DND-41 (cell line): ENCODE measurements at regions not wholly inside any gene's neighbourhood (a gene's known extent, or its start where the extent isn't known, plus 50 kb on each side); places are given as distances from the start of the nearest gene placed in this dataset.
A peak's percentile ranks its signal among the peaks of the same experiment; 100 is the strongest.

Source experiments
- ATAC-seq: fragments of 200-7000 bp; cut with Tn5 transposase; 3 replicates; pipeline ENCODE4 v1.9.1; 2021; ENCODE audit warnings: low read depth; ENCODE audit not compliant: insufficient read depth
- DNase-seq: peaks from one replicate; pipeline ENCODE4 v3.0.0-alpha.2; 2020
- H2AFZ ChIP-seq: 2 replicates; pipeline ENCODE4 v1.6.0; 2012; ENCODE audit warnings: low read depth, low read length
- H3K27ac ChIP-seq: 2 replicates; pipeline ENCODE4 v1.5.1; 2012; ENCODE audit warnings: low read length, inconsistent platforms
- H3K27me3 ChIP-seq: fragments of 200-600 bp; sonication (generic); 2 replicates; pipeline ENCODE4 v1.6.0; 2012; ENCODE audit warnings: low read length, mild to moderate bottlenecking, inconsistent platforms; ENCODE audit not compliant: insufficient read depth, poor library complexity
- H3K36me3 ChIP-seq: 2 replicates; pipeline ENCODE4 v1.5.1; 2012; ENCODE audit warnings: low read length, inconsistent platforms; ENCODE audit not compliant: insufficient read depth
- H3K4me1 ChIP-seq: 2 replicates; pipeline ENCODE4 v1.5.1; 2012; ENCODE audit warnings: mild to moderate bottlenecking, low read length; ENCODE audit not compliant: insufficient read depth
- H3K4me2 ChIP-seq: 2 replicates; pipeline ENCODE4 v1.6.0; 2012; ENCODE audit warnings: mild to moderate bottlenecking, moderate library complexity, low read length, inconsistent platforms; ENCODE audit not compliant: insufficient read depth
- H3K4me3 ChIP-seq, 2 experiments: fragments of 200-600 bp in 1 of 2; shearing (Covaris generic) in 1 of 2; 2 replicates each; pipeline ENCODE4 v1.5.1; 2012 to 2016; ENCODE audit warnings: inconsistent platforms in 2 of 2, low read length in 2 of 2, mild to moderate bottlenecking in 2 of 2, low read depth in 1 of 2, moderate library complexity in 1 of 2
- H3K79me2 ChIP-seq: 2 replicates; pipeline ENCODE4 v1.6.0; 2012; ENCODE audit warnings: low read length, inconsistent platforms; ENCODE audit not compliant: insufficient read depth
- H3K9ac ChIP-seq: 2 replicates; pipeline ENCODE4 v1.6.0; 2012; ENCODE audit warnings: low read depth, mild to moderate bottlenecking, inconsistent platforms, low read length, moderate library complexity
- H3K9me3 ChIP-seq: 2 replicates; pipeline ENCODE4 v1.5.1; 2012; ENCODE audit warnings: low read length, moderate library complexity, mild to moderate bottlenecking, inconsistent platforms; ENCODE audit not compliant: insufficient read depth, severe bottlenecking
- H4K20me1 ChIP-seq: 2 replicates; pipeline ENCODE4 v1.6.0; 2012; ENCODE audit warnings: low read length; ENCODE audit not compliant: insufficient read depth
- EZH2 ChIP-seq: IDR thresholded peaks from 3 replicates; pipeline ENCODE4 v1.6.1; 2012; ENCODE audit warnings: borderline replicate concordance, low read depth, mild to moderate bottlenecking, moderate library complexity, low read length, inconsistent platforms; ENCODE audit not compliant: severe bottlenecking
- TF ChIP-seq, protein P1 (sequence below): IDR thresholded peaks from 2 replicates; pipeline ENCODE4 v1.5.1; 2012; ENCODE audit warnings: borderline replicate concordance, low read length, moderate library complexity, mild to moderate bottlenecking; ENCODE audit not compliant: poor library complexity, severe bottlenecking; ENCODE audit errors: extremely low read depth

DNA sequence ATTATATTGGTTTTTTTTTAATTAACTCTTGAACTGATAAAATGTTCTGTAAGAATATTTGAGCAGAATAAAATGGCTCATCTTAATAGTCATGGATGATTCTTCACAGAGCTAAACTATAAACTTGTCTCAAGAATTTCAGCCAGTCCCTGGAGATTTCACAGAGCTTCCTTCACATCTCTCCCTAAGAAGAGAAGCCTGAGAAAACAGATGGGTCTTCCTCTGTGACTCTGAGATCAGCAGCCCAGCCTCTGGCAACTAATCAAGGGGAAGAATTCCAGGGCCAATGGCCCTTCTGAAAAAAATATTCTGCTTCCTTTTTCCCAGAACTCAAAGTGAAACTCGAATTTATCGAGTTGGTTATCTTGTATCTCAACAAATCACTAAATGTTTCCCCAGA lies 122.2 kb upstream of the ITGA1 start:
- peak overlapping the region; percentile 36; the same call in 1 of the 2 replicates for H3K4me2 ChIP-seq
- no peak for ATAC-seq
- H3K9me3 ChIP-seq, result no peaks in the 10 kb centered on the region
- TF ChIP-seq, protein P1, sequence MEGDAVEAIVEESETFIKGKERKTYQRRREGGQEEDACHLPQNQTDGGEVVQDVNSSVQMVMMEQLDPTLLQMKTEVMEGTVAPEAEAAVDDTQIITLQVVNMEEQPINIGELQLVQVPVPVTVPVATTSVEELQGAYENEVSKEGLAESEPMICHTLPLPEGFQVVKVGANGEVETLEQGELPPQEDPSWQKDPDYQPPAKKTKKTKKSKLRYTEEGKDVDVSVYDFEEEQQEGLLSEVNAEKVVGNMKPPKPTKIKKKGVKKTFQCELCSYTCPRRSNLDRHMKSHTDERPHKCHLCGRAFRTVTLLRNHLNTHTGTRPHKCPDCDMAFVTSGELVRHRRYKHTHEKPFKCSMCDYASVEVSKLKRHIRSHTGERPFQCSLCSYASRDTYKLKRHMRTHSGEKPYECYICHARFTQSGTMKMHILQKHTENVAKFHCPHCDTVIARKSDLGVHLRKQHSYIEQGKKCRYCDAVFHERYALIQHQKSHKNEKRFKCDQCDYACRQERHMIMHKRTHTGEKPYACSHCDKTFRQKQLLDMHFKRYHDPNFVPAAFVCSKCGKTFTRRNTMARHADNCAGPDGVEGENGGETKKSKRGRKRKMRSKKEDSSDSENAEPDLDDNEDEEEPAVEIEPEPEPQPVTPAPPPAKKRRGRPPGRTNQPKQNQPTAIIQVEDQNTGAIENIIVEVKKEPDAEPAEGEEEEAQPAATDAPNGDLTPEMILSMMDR, result no peak
- TF ChIP-seq EZH2, result no peak
- H3K4me3 ChIP-seq, result no peak overlapping the region
- H3K79me2 ChIP-seq, result no peaks in the 10 kb centered on the region
- peaks cover 29% of the 10 kb centered on the region for H3K4me1 ChIP-seq
- H3K27ac ChIP-seq, result peak overlapping the region; percentile 36
- H3K36me3 ChIP-seq, result no peaks in the 10 kb centered on the region
- H2AFZ ChIP-seq, result no peak overlapping the region
- H3K9ac ChIP-seq, result no peak overlapping the region
- peak; percentile 16 for DNase-seq
- no peaks in the 10 kb centered on the region for H3K27me3 ChIP-seq
- no peaks in the 10 kb centered on the region for H4K20me1 ChIP-seq

DNA sequence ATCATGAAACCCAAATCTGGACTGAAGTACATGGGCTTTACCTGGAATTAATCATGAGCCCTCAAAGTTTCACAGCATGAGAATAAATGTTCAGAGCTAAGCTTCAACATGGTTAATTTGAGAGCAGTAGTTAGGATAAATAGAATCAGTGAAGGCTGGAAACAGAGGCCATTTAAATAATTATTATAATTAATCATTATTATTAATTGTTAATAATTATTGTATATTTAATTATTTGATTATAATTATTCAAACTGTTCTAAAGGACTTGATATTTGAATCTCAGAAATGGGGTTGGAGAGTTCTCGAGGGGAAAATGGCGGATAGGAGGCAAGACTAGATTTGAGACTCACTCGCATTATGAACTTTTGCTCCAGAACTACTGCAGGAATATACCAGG lies 119.6 kb upstream of the ITGA1 start:
- Histone ChIP-seq H3K4me1 (peaks cover 30% of the 10 kb centered on the region), H3K9ac (no peak overlapping the region), H3K36me3 (no peaks in the 10 kb centered on the region), H3K4me2 (no peak overlapping the region), H3K9me3 (no peaks in the 10 kb centered on the region), H3K27ac (no peak overlapping the region), H3K27me3 (no peaks in the 10 kb centered on the region), H4K20me1 (no peaks in the 10 kb centered on the region), H2AFZ (no peak overlapping the region), H3K79me2 (no peaks in the 10 kb centered on the region), H3K4me3 (no peak overlapping the region)
- TF ChIP-seq, protein P1, result no peak
- TF ChIP-seq EZH2, result no peak
- DNase-seq, result no peak
- no peak for ATAC-seq

DNA sequence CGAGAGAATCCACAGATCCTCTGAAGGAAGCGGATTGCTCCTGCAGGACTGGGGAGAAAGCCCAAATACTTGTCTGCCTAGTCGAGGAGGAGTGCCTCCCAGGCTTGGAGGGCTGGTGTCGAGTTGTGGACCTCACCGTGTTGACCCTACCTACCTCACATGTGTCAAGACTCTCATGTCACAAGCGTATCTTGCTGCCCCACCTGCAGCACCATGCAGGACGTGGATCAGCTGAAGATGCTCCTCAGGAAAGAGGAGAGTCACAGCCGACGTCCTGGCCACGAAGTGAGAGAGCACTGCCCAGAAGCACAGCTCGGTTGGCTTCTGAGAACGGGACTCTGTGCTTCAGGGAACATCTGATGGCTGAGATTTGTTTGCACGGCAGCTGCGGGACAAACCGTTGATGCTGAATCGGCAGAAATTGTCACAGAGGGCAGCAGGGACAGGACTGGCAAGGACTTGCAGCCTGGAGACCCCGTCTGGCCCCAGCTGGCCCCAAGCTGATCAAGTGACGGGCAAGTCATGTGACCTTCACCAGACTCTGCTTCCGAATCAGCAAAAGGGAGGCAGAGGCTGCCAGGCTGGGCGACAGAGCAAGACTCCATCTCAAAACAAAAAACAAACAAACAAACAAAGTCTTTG lies 119.1 kb upstream of the ITGA1 start:
- Histone ChIP-seq H3K4me1 (peaks cover 35% of the 10 kb centered on the region), H3K4me3 (no peak overlapping the region), H3K9me3 (no peaks in the 10 kb centered on the region), H3K9ac (no peak overlapping the region), H3K79me2 (no peaks in the 10 kb centered on the region), H3K4me2 (no peak overlapping the region), H3K36me3 (no peaks in the 10 kb centered on the region), H4K20me1 (no peaks in the 10 kb centered on the region), H3K27me3 (no peaks in the 10 kb centered on the region), H3K27ac (no peak overlapping the region; the same call in 1 of the 2 replicates), H2AFZ (no peak overlapping the region)
- DNase-seq (no peak), ATAC-seq (no peak)
- no peak for TF ChIP-seq EZH2
- TF ChIP-seq, protein P1, result no peak
